ENCODE measurements at regions not wholly inside any gene's neighbourhood (a gene's known extent, or its start where the extent isn't known, plus 50 kb on each side); places are given as distances from the start of the nearest gene placed in this dataset.
A peak's percentile ranks its signal among the peaks of the same experiment; 100 is the strongest.
"Not testable (repeated sequence)": the region's sequence is repeated elsewhere in the genome, so short reads cannot be mapped to it uniquely, and the experiment has no call there.

GRCh38 chr11:22037505-22037904 is 155.4 kb upstream of the ANO5 start:
- no peak for DNase-seq (ENCODE audit: low read depth in 4 of 4, low spot score in 3 of 4)

- no peak for DNase-seq (ENCODE audit: low read depth in 4 of 4, low spot score in 3 of 4)
Measured at GRCh38 chr11:22041039-22041438, 151.8 kb upstream of the ANO5 start.

GRCh38 chr11:22042081-22042480 is 150.8 kb upstream of the ANO5 start:
- no peak for DNase-seq (ENCODE audit: low read depth in 4 of 4, low spot score in 3 of 4)

- no peak for DNase-seq (ENCODE audit: low read depth in 4 of 4, low spot score in 3 of 4)
Measured at GRCh38 chr11:22044126-22044525, 148.8 kb upstream of the ANO5 start.

- no peak for DNase-seq (ENCODE audit: low read depth in 4 of 4, low spot score in 3 of 4)
Measured at GRCh38 chr11:22049276-22049675, 143.6 kb upstream of the ANO5 start.

- DNase-seq (ENCODE audit: low read depth in 4 of 4, low spot score in 3 of 4), result no peak
Measured at GRCh38 chr11:22065472-22065871, 127.4 kb upstream of the ANO5 start.

GRCh38 chr11:22069844-22070243 is 123.0 kb upstream of the ANO5 start:
- no peak for DNase-seq (ENCODE audit: low read depth in 4 of 4, low spot score in 3 of 4)

- DNase-seq (ENCODE audit: low read depth in 4 of 4, low spot score in 3 of 4), result peak; percentile 12 to 32 (median 29)
Measured at GRCh38 chr11:22076271-22076930, 116.5 kb upstream of the ANO5 start.

- DNase-seq (ENCODE audit: low read depth in 4 of 4, low spot score in 3 of 4), result no peak
Measured at GRCh38 chr11:22078063-22078462, 114.8 kb upstream of the ANO5 start.

- no peak for DNase-seq (ENCODE audit: low read depth in 4 of 4, low spot score in 3 of 4)
Measured at GRCh38 chr11:22079133-22079872, 113.6 kb upstream of the ANO5 start.

GRCh38 chr11:22082178-22082577 is 110.7 kb upstream of the ANO5 start:
- no peak for DNase-seq (ENCODE audit: low read depth in 4 of 4, low spot score in 3 of 4)

GRCh38 chr11:22082788-22083187 is 110.1 kb upstream of the ANO5 start:
- no peak for DNase-seq (ENCODE audit: low read depth in 4 of 4, low spot score in 3 of 4)

GRCh38 chr11:22084056-22084455 is 108.8 kb upstream of the ANO5 start:
- no peak for DNase-seq (ENCODE audit: low read depth in 4 of 4, low spot score in 3 of 4)

- DNase-seq (ENCODE audit: low read depth in 4 of 4, low spot score in 3 of 4), result no peak
Measured at GRCh38 chr11:22084564-22084963, 108.3 kb upstream of the ANO5 start.

GRCh38 chr11:22089609-22090008 is 103.3 kb upstream of the ANO5 start:
- DNase-seq (ENCODE audit: low read depth in 4 of 4, low spot score in 3 of 4), result no peak

- DNase-seq (ENCODE audit: low read depth in 4 of 4, low spot score in 3 of 4), result no peak
Measured at GRCh38 chr11:22106566-22106965, 86.3 kb upstream of the ANO5 start.

GRCh38 chr11:22115470-22116029 is 77.3 kb upstream of the ANO5 start:
- no peak for DNase-seq (ENCODE audit: low read depth in 4 of 4, low spot score in 3 of 4)

GRCh38 chr11:22127981-22128380 is 64.9 kb upstream of the ANO5 start:
- not testable (repeated sequence) for DNase-seq (ENCODE audit: low read depth in 4 of 4, low spot score in 3 of 4)

- DNase-seq (ENCODE audit: low read depth in 4 of 4, low spot score in 3 of 4), result no peak
Measured at GRCh38 chr11:22130462-22131053, 62.3 kb upstream of the ANO5 start.

- no peak for DNase-seq (ENCODE audit: low read depth in 4 of 4, low spot score in 3 of 4)
Measured at GRCh38 chr11:22133776-22134175, 59.1 kb upstream of the ANO5 start.

GRCh38 chr11:22138264-22138663 is 54.6 kb upstream of the ANO5 start:
- no peak for DNase-seq (ENCODE audit: low read depth in 4 of 4, low spot score in 3 of 4)
